ENCODE measurements at regions not wholly inside any gene's neighbourhood (a gene's known extent, or its start where the extent isn't known, plus 50 kb on each side); places are given as distances from the start of the nearest gene placed in this dataset.

DNA sequence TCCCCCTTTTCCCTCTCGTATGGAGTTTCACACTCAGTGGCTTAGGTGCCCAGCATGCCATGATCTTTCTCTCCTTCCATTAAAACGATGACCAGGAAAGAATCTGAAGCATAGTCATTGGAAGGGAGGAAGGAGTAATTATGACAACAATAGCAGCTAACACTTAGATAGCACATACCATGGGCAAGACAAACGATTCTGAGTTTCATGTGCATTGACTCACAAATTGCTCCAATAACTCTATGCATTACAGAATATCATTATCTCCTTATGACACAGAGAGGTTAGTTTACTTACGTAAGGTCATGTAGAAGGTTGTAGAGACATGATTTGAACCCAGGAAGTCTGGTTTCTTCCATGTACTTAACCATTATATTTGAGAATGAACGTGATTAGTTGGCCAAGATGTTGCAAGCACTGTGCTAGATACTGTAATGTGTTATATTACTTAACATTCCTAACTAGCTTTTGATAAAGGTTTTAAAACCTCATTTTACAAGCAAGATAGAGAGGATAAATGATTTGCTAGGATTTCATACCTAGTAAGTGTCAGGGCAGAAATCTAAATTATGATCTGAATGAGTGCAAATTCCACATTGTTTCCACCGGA lies 162.4 kb downstream of the CAND1 start:
- Histone ChIP-seq H3K36me3 (ENCODE audit: insufficient read depth, low read length) (no peaks in the 10 kb centered on the region), H3K9me3 (ENCODE audit: low read depth, low read length) (no peaks in the 10 kb centered on the region), H3K27ac (no peak overlapping the region), H3K4me3 (no peak overlapping the region), H3K9ac (ENCODE audit: insufficient read length) (no peak overlapping the region)
- no peak for DNase-seq (ENCODE audit: low read depth, low spot score)
- no peak for TF ChIP-seq FOXP2 (optimal IDR thresholded peaks at IDR 0.05; ENCODE audit: control extremely low read depth, extremely low read length, insufficient read depth)
- TF ChIP-seq POLR2AphosphoS5 (IDR thresholded peaks at IDR 0.05; ENCODE audit: borderline replicate concordance, low read depth, low read length) = no peak
- TF ChIP-seq EZH2 (IDR thresholded peaks at IDR 0.05) = no peak

DNA sequence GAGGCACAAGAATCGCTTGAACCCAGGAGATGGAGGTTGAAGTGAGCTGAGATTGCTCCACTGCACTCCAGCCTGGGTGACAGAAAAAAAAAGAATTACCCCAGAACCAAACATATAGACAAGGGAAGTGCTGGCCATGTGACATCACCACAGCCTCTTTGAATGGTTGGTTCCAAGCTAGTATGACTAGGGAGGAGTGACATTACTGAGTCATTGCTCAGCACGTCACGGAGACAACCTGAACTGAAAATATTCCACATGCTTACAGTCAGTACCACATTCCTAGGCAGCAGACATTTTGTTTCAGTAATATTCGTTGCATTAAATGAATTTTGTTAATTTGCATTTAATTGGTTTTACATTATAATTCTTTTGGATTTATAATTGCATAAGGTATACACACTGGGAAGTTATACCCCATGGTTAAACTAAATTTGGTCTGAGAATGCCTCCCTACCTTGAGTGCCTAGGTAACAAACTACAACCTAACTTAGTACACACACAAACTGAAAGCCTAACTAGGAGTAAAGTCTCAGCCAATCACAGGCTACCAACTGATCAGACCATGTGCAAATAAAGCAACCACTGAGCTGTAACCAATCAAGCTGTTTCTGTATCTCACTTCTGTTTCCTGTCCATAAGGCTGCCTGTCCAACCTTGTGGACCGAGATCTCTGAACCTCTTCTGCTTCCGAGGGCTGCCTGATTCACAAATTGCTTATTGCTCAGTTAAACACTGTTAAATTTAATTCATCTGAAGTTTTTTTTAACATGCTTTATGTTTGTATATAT lies 164.4 kb downstream of the CAND1 start:
- Histone ChIP-seq H3K9ac (ENCODE audit: insufficient read length) (no peak overlapping the region), H3K4me3 (no peak overlapping the region), H3K36me3 (ENCODE audit: insufficient read depth, low read length) (no peaks in the 10 kb centered on the region), H3K27ac (no peak overlapping the region), H3K9me3 (ENCODE audit: low read depth, low read length) (no peaks in the 10 kb centered on the region)
- DNase-seq (ENCODE audit: low read depth, low spot score) = no peak
- no peak for TF ChIP-seq POLR2AphosphoS5 (IDR thresholded peaks at IDR 0.05; ENCODE audit: borderline replicate concordance, low read depth, low read length)
- no peak for TF ChIP-seq FOXP2 (optimal IDR thresholded peaks at IDR 0.05; ENCODE audit: control extremely low read depth, extremely low read length, insufficient read depth)
- TF ChIP-seq EZH2 (IDR thresholded peaks at IDR 0.05) = no peak

DNA sequence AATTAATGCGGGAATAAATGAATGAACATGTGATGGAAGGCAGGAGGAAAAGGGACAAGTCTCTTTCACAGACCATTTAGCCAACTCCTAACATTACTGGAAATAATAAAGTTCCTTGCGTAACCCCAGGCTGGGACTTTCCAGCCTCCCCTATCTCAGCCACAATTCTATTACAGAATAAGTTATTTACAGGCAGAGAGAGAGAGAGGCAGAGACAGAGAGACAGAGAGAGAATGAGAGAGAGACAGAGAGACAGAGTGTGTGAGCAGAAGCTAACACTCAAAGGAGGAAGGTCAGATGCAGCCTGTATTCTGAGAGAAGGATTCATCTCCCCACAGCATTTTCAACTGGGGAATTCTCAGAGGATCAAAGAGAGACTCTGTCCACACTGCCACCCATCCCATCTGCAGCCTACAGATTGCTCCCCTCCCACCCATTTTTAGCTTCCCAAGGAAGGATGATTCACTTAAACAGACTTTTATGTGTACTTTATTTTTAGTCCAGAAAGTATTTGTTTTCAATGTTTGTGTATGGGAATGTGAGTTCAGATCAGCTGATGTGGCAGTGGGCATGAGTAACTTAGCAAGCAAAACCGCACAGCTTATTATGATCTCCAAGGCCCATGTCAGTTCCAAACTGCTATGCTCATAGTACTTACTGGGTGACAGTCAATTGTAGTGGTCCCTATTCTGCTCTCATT lies 165.7 kb downstream of the CAND1 start:
- Histone ChIP-seq H3K4me3 (no peak overlapping the region), H3K9me3 (ENCODE audit: low read depth, low read length) (no peaks in the 10 kb centered on the region), H3K27ac (no peak overlapping the region), H3K36me3 (ENCODE audit: insufficient read depth, low read length) (no peaks in the 10 kb centered on the region), H3K9ac (ENCODE audit: insufficient read length) (no peak overlapping the region)
- no peak for DNase-seq (ENCODE audit: low read depth, low spot score)
- no peak for TF ChIP-seq FOXP2 (optimal IDR thresholded peaks at IDR 0.05; ENCODE audit: control extremely low read depth, extremely low read length, insufficient read depth)
- TF ChIP-seq EZH2 (IDR thresholded peaks at IDR 0.05) = no peak
- no peak for TF ChIP-seq POLR2AphosphoS5 (IDR thresholded peaks at IDR 0.05; ENCODE audit: borderline replicate concordance, low read depth, low read length)

DNA sequence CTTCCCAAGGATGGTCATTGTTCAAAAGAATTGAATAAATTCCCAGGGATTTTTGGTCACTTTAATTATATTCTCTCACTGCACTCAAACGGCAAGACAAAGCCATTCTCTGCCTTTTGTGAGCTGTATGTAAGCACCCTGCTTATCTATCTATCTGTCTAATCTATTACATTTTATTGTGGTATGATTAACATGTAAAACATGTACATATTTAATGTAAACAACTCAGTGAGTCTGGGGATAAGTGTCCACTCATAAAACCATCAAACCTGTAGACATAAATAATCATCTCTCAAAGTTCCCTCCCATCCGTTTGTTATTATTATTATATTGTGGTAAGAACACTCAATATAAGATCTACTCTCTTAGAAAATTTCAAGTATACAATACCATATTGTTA lies 167.1 kb downstream of the CAND1 start:
- Histone ChIP-seq H3K27ac (no peak overlapping the region), H3K9ac (ENCODE audit: insufficient read length) (no peak overlapping the region), H3K4me3 (no peak overlapping the region), H3K9me3 (ENCODE audit: low read depth, low read length) (no peaks in the 10 kb centered on the region), H3K36me3 (ENCODE audit: insufficient read depth, low read length) (no peaks in the 10 kb centered on the region)
- TF ChIP-seq POLR2AphosphoS5 (IDR thresholded peaks at IDR 0.05; ENCODE audit: borderline replicate concordance, low read depth, low read length) = no peak
- no peak for TF ChIP-seq FOXP2 (optimal IDR thresholded peaks at IDR 0.05; ENCODE audit: control extremely low read depth, extremely low read length, insufficient read depth)
- TF ChIP-seq EZH2 (IDR thresholded peaks at IDR 0.05) = no peak
- no peak for DNase-seq (ENCODE audit: low read depth, low spot score)

DNA sequence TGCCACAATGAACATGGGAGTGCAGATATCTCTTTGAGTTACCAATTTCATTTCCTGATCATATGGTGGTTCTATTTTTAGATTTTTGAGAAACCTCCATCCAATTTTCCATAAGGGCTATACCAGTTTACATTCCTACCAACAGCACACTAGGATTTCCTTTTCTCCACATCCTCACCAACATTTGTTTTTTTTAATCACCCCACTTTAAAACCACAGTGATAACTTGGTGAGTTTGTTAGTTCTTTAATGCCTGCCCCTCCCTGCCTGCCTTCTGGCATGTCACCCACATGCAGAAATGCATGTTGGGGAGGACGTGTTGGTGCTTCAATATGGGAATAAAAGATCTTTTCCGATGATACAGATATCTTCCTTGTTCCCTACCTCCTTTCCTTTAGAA lies 167.9 kb downstream of the CAND1 start:
- no peak overlapping the region for H3K9ac ChIP-seq (ENCODE audit: insufficient read length)
- TF ChIP-seq POLR2AphosphoS5 (IDR thresholded peaks at IDR 0.05; ENCODE audit: borderline replicate concordance, low read depth, low read length) = no peak
- TF ChIP-seq EZH2 (IDR thresholded peaks at IDR 0.05) = no peak
- no peak for TF ChIP-seq FOXP2 (optimal IDR thresholded peaks at IDR 0.05; ENCODE audit: control extremely low read depth, extremely low read length, insufficient read depth)
- no peak for DNase-seq (ENCODE audit: low read depth, low spot score)
- no peaks in the 10 kb centered on the region for H3K9me3 ChIP-seq (ENCODE audit: low read depth, low read length)
- H3K36me3 ChIP-seq (ENCODE audit: insufficient read depth, low read length) = no peaks in the 10 kb centered on the region
- H3K27ac ChIP-seq = no peak overlapping the region; the same call in 1 of the 2 replicates
- no peak overlapping the region for H3K4me3 ChIP-seq

DNA sequence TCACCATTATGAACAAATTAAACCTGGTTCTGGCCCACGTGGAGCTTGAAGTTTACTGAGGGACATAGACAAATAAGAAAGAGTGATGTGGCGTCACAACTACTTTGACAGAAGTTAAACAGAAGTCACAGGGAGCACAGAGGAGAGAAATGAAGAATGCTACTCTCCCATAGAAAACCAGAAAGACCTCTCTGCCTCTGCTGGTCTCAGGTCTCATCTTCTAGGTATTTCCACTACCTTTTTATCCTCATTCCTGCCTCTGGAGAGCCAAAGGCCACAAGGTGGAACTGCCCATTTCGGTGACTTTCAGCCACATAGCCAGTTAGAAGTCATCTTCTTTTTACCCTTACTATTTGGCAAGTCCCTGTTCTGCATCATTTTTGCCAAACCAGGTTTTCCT lies 170.5 kb downstream of the CAND1 start:
- Histone ChIP-seq H3K9me3 (ENCODE audit: low read depth, low read length) (no peaks in the 10 kb centered on the region), H3K4me3 (no peak overlapping the region), H3K9ac (ENCODE audit: insufficient read length) (no peak overlapping the region), H3K36me3 (ENCODE audit: insufficient read depth, low read length) (no peaks in the 10 kb centered on the region), H3K27ac (no peak overlapping the region)
- no peak for DNase-seq (ENCODE audit: low read depth, low spot score)
- no peak for TF ChIP-seq EZH2 (IDR thresholded peaks at IDR 0.05)
- no peak for TF ChIP-seq FOXP2 (optimal IDR thresholded peaks at IDR 0.05; ENCODE audit: control extremely low read depth, extremely low read length, insufficient read depth)
- no peak for TF ChIP-seq POLR2AphosphoS5 (IDR thresholded peaks at IDR 0.05; ENCODE audit: borderline replicate concordance, low read depth, low read length)

DNA sequence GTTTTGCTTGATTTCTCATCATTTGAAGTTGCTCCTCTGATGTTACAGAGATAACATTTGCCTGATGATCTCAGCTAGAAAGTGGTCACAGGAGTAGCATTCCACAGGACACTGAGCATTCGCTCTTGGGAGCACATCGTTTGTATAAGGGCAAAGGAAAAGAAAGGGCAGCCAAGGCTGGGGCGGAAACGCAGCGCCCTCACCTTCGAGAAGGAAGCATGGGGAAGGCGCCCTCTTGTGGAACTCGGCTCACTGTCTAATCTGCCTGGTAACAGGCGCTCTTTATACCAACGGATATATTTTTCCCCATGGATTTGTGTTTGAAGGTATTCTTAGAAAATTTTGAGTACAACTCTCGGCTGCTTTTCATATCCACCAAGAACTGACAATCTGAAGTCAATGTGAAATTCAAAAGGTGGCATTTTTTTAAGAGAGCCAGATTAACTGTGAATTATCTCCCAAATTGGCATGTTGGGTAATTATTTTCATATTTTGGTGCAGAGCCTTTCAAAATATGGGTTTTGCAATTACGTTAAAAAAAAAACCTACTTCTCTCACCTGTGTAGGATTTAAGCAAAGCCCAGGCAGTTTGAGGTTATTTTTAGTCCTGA lies 172.7 kb downstream of the CAND1 start:
- Histone ChIP-seq H3K4me3 (no peak overlapping the region), H3K9ac (ENCODE audit: insufficient read length) (no peak overlapping the region), H3K27ac (no peak overlapping the region), H3K36me3 (ENCODE audit: insufficient read depth, low read length) (no peaks in the 10 kb centered on the region), H3K9me3 (ENCODE audit: low read depth, low read length) (no peaks in the 10 kb centered on the region)
- peak; percentile 47 for DNase-seq (ENCODE audit: low read depth, low spot score)
- no peak for TF ChIP-seq FOXP2 (optimal IDR thresholded peaks at IDR 0.05; ENCODE audit: control extremely low read depth, extremely low read length, insufficient read depth)
- no peak for TF ChIP-seq POLR2AphosphoS5 (IDR thresholded peaks at IDR 0.05; ENCODE audit: borderline replicate concordance, low read depth, low read length)
- TF ChIP-seq EZH2 (IDR thresholded peaks at IDR 0.05) = no peak

DNA sequence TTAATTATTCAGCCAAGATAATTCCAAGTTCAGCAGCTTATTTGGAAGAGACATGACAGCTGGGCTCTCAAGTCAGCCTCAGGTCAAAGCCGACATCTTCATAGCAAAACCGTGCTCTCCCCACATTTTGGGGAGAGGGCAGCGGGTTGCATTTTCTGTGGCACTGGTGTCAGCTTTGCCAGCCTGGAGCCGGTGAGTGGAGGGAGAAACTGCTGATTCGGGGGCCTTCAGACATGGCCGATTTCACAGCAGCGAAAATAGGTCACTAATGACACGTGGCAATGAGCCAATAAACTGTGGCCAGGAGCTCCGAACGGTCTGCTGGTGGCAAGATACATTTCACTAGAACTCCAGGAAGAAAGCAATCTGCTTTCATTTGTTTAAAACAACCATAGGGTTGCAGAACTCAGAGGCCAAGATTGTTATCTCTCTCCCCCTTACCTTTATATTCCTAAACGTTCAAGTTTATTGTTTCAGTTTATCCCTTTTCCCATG lies 173.2 kb downstream of the CAND1 start:
- H3K9ac ChIP-seq (ENCODE audit: insufficient read length) = no peak overlapping the region
- no peak overlapping the region for H3K27ac ChIP-seq
- DNase-seq (ENCODE audit: low read depth, low spot score) = no peak
- H3K36me3 ChIP-seq (ENCODE audit: insufficient read depth, low read length) = no peaks in the 10 kb centered on the region
- no peak overlapping the region for H3K4me3 ChIP-seq
- H3K9me3 ChIP-seq (ENCODE audit: low read depth, low read length) = no peaks in the 10 kb centered on the region
- TF ChIP-seq EZH2 (IDR thresholded peaks at IDR 0.05) (no peak), POLR2AphosphoS5 (IDR thresholded peaks at IDR 0.05; ENCODE audit: borderline replicate concordance, low read depth, low read length) (no peak), FOXP2 (optimal IDR thresholded peaks at IDR 0.05; ENCODE audit: control extremely low read depth, extremely low read length, insufficient read depth) (no peak)

Measured in SK-N-MC (cell line).